ENCODE measurements at regions not wholly inside any gene's neighbourhood (a gene's known extent, or its start where the extent isn't known, plus 50 kb on each side); places are given as distances from the start of the nearest gene placed in this dataset.
"Not testable (repeated sequence)": the region's sequence is repeated elsewhere in the genome, so short reads cannot be mapped to it uniquely, and the experiment has no call there.

DNA sequence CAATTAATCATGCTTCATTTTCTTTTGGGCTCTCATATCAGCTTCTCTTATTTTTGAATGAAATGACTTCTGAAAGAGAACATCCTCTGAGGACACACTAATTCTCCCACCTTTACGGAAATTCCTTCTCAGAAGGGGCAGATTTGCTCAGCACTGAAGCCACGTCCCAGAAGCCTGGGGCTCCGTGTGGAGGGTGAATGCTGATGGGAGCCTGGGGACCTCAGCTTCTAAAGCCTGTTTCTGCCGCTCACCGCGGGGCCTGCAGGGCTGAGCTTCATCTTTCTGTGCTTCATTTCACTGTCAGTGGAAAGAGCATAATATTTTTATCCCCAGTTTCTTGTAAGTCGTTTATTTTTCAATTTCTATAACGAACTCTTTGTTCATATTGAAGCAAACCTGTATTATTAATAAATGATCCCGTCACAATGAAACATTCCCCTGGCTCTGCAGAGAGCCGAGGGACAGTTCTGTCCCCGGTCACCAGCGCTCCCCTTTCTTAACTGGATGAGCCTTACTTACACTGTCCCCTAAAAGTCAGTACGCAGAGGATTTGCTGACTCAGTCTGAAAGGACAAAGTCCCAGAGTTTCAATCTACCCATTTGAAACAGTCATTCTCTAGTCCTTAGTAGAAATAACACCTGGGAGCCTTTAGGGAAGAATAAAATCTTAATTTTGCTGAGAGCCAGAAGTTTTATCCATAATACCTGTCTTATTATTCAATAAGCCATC, 364.6 kb upstream of the FAT1 start:
- TF ChIP-seq POLR2AphosphoS5 (IDR thresholded peaks at IDR 0.05; ENCODE audit: insufficient read depth in 1 of 2, low read depth in 1 of 2) (no peak), CTCF (IDR thresholded peaks at IDR 0.05) (no peak), POLR2A (IDR thresholded peaks at IDR 0.05) (no peak)
- Histone ChIP-seq H3K27me3 (no peaks in the 10 kb centered on the region), H3K4me3 (no peak overlapping the region), H3K27ac (no peak overlapping the region), H3K36me3 (no peaks in the 10 kb centered on the region), H3K4me1 (no peaks in the 10 kb centered on the region), H3K9me3 (no peaks in the 10 kb centered on the region)
- DNase-seq (ENCODE audit: extremely low spot score in 2 of 2) = no peak
- intact Hi-C loops (cut with DNase I) = no loop called here

- no peaks in the 10 kb centered on the region for H3K4me1 ChIP-seq
- no peaks in the 10 kb centered on the region for H3K27me3 ChIP-seq
- intact Hi-C loops (cut with DNase I) = no loop called here
- DNase-seq (ENCODE audit: extremely low spot score in 2 of 2) = no peak
- TF ChIP-seq POLR2AphosphoS5 (IDR thresholded peaks at IDR 0.05; ENCODE audit: insufficient read depth in 1 of 2, low read depth in 1 of 2) (no peak), POLR2A (IDR thresholded peaks at IDR 0.05) (no peak), CTCF (IDR thresholded peaks at IDR 0.05) (no peak)
- no peaks in the 10 kb centered on the region for H3K36me3 ChIP-seq
- no peak overlapping the region for H3K27ac ChIP-seq
- no peaks in the 10 kb centered on the region for H3K9me3 ChIP-seq
- H3K4me3 ChIP-seq = no peak overlapping the region
Measured at GRCh38 chr4:187090401-187090800, 366.7 kb upstream of the FAT1 start.

GRCh38 chr4:187090832-187091231, 367.2 kb upstream of the FAT1 start:
- H3K9me3 ChIP-seq; DNase-seq (ENCODE audit: extremely low spot score in 2 of 2); H3K27ac ChIP-seq; intact Hi-C loops (cut with DNase I); H3K27me3 ChIP-seq; H3K36me3 ChIP-seq; H3K4me3 ChIP-seq; H3K4me1 ChIP-seq: not testable (repeated sequence)

GRCh38 chr4:187094144-187094543, 370.5 kb upstream of the FAT1 start:
- intact Hi-C loops (cut with DNase I) = no loop called here
- no peak overlapping the region for H3K4me3 ChIP-seq
- H3K36me3 ChIP-seq = no peaks in the 10 kb centered on the region
- H3K27me3 ChIP-seq = no peaks in the 10 kb centered on the region
- TF ChIP-seq CTCF (IDR thresholded peaks at IDR 0.05) = no peak
- TF ChIP-seq POLR2AphosphoS5 (IDR thresholded peaks at IDR 0.05; ENCODE audit: insufficient read depth in 1 of 2, low read depth in 1 of 2) = no peak
- no peak for TF ChIP-seq POLR2A (IDR thresholded peaks at IDR 0.05)
- DNase-seq (ENCODE audit: extremely low spot score in 2 of 2) = no peak
- H3K27ac ChIP-seq = no peak overlapping the region
- no peaks in the 10 kb centered on the region for H3K4me1 ChIP-seq
- no peaks in the 10 kb centered on the region for H3K9me3 ChIP-seq

DNA sequence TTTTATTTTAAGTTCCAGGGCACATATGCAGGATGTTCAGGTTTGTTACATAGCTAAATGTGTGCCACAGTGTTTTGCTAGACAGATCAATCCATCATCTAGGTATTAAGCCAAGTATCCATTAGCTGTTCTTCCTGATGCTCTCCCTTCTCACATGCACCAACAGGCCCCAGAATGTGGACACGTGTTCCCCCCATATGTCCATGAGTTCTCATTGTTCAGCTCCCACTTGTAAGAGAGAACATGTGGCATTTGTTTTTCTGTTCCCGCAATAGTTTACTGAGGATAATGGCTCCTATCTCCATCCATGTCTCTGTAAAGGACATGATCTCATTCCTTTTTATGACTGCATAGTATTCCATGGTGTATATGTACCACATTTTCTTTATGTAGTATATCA, 374.8 kb upstream of the FAT1 start:
- H3K27ac ChIP-seq = no peak overlapping the region
- no peak for TF ChIP-seq POLR2A (IDR thresholded peaks at IDR 0.05)
- TF ChIP-seq POLR2AphosphoS5 (IDR thresholded peaks at IDR 0.05; ENCODE audit: insufficient read depth in 1 of 2, low read depth in 1 of 2) = no peak
- no peaks in the 10 kb centered on the region for H3K9me3 ChIP-seq
- no peaks in the 10 kb centered on the region for H3K27me3 ChIP-seq
- no peak overlapping the region for H3K4me3 ChIP-seq
- DNase-seq (ENCODE audit: extremely low spot score in 2 of 2) = no peak
- H3K36me3 ChIP-seq = no peaks in the 10 kb centered on the region
- intact Hi-C loops (cut with DNase I) = no loop called here
- no peaks in the 10 kb centered on the region for H3K4me1 ChIP-seq

DNA sequence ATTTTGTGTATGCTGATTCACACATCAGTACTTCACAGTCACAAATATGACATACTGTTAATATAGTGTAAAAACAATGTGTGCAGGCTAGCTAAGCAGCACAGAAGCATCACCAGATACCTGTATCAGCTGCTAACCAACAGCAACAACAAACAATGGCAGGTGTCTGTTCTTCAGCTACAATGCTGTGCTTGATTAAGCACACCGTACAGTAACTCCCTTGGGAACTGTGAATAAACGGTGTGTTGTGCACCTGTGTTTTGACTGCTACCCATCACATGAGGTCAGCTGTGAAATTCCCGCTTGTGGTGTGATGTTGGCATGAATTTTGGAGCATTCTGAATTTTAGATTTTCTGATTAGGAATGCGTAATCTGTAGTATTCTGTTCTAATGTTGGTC, 379.7 kb upstream of the FAT1 start:
- no peaks in the 10 kb centered on the region for H3K4me1 ChIP-seq
- no peaks in the 10 kb centered on the region for H3K27me3 ChIP-seq
- H3K9me3 ChIP-seq = no peaks in the 10 kb centered on the region
- no peak for DNase-seq (ENCODE audit: extremely low spot score in 2 of 2)
- no peak overlapping the region for H3K27ac ChIP-seq
- no peaks in the 10 kb centered on the region for H3K36me3 ChIP-seq
- H3K4me3 ChIP-seq = no peak overlapping the region
- intact Hi-C loops (cut with DNase I) = no loop called here
- no peak for TF ChIP-seq POLR2AphosphoS5 (IDR thresholded peaks at IDR 0.05; ENCODE audit: insufficient read depth in 1 of 2, low read depth in 1 of 2)
- TF ChIP-seq CTCF (IDR thresholded peaks at IDR 0.05) = no peak
- TF ChIP-seq POLR2A (IDR thresholded peaks at IDR 0.05) = no peak
